ENCODE measurements at regions not wholly inside any gene's neighbourhood (a gene's known extent, or its start where the extent isn't known, plus 50 kb on each side); places are given as distances from the start of the nearest gene placed in this dataset.
A peak's percentile ranks its signal among the peaks of the same experiment; 100 is the strongest.

- intact Hi-C loops (cut with micrococcal nuclease; ENCODE audit: unreplicated experiment), result no loop called here
- no peak for DNase-seq (ENCODE audit: low read depth, low spot score)
- H3K27ac ChIP-seq (ENCODE audit: low read length), result no peak overlapping the region
- no peak overlapping the region for H3K4me3 ChIP-seq (ENCODE audit: low read depth in 2 of 2, low read length in 2 of 2)
- H3K36me3 ChIP-seq (ENCODE audit: control insufficient read depth, insufficient read depth, low read length), result no peaks in the 10 kb centered on the region
- no peaks in the 10 kb centered on the region for H3K4me1 ChIP-seq (ENCODE audit: control insufficient read depth, insufficient read depth, low read length)
- TF ChIP-seq CTCF (IDR thresholded peaks at IDR 0.05), result peak; percentile 36; the same call in 1 of the 2 replicates
- no peak for TF ChIP-seq TCF7L2 (IDR thresholded peaks at IDR 0.05; ENCODE audit: low read depth, low read length)
- BruUV-seq (replicated peaks), result no TSS peak
- in situ Hi-C loops (cut with HindIII; ENCODE audit: low pct_unique_long_range_greater_than_20kb, low sequenced_read_pairs), result no loop called here
- no peaks in the 10 kb centered on the region for H3K27me3 ChIP-seq (ENCODE audit: control insufficient read depth, insufficient read depth, low read length)
- H3K9me3 ChIP-seq (ENCODE audit: control insufficient read depth, insufficient read depth, low read depth, low read length), result no peaks in the 10 kb centered on the region
- ChIA-PET CTCF (no interaction called here), POLR2A (no interaction called here)
- ATAC-seq, result no peak
These were observed 248.1 kb downstream of the CETN3 start for GRCh38 chr5:90161414-90161813.

DNA sequence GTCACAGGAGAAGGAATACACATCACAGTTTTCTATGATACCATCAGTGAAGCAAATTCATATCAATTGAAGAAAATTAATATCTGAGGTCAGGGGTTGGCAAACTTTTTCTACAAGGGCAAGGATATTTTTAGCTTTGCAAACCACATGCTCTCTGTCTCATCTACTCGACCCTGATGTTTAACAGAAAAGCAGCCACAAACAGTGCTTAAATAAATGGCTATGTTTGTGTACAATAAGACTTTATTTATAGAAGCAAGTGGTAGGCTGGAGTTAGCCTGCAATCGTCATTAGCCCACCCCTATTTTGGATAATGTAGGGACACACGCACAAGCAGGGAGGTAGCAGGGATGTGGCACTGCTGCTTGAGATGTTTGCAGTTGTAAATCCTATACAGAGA, 251.4 kb downstream of the CETN3 start:
- H3K9me3 ChIP-seq (ENCODE audit: control insufficient read depth, insufficient read depth, low read depth, low read length), result no peaks in the 10 kb centered on the region
- intact Hi-C loops (cut with micrococcal nuclease; ENCODE audit: unreplicated experiment) (no loop called here), in situ Hi-C loops (cut with HindIII; ENCODE audit: low pct_unique_long_range_greater_than_20kb, low sequenced_read_pairs) (no loop called here)
- no TSS peak for BruUV-seq (replicated peaks)
- H3K27me3 ChIP-seq (ENCODE audit: control insufficient read depth, insufficient read depth, low read length), result no peaks in the 10 kb centered on the region
- DNase-seq (ENCODE audit: low read depth, low spot score) (no peak), ATAC-seq (no peak)
- no peaks in the 10 kb centered on the region for H3K36me3 ChIP-seq (ENCODE audit: control insufficient read depth, insufficient read depth, low read length)
- ChIA-PET POLR2A (no interaction called here), CTCF (no interaction called here)
- TF ChIP-seq CTCF (IDR thresholded peaks at IDR 0.05), result no peak
- TF ChIP-seq POLR2AphosphoS5 (IDR thresholded peaks at IDR 0.05; ENCODE audit: low read depth, low read length), result no peak
- TF ChIP-seq REST (IDR thresholded peaks at IDR 0.05; ENCODE audit: insufficient read depth in 1 of 2, low read depth in 2 of 2, low read length in 1 of 2), result no peak
- TF ChIP-seq TCF7L2 (IDR thresholded peaks at IDR 0.05; ENCODE audit: low read depth, low read length), result no peak
- TF ChIP-seq SIN3A (IDR thresholded peaks at IDR 0.05; ENCODE audit: borderline replicate concordance, insufficient read depth, low read depth, low read length), result no peak
- H3K27ac ChIP-seq (ENCODE audit: low read length), result no peak overlapping the region
- no peaks in the 10 kb centered on the region for H3K4me1 ChIP-seq (ENCODE audit: control insufficient read depth, insufficient read depth, low read length)
- H3K4me3 ChIP-seq (ENCODE audit: low read depth in 2 of 2, low read length in 2 of 2), result no peak overlapping the region

GRCh38 chr5:90153031-90153430, 256.5 kb downstream of the CETN3 start:
- H3K4me1 ChIP-seq (ENCODE audit: control insufficient read depth, insufficient read depth, low read length), result no peaks in the 10 kb centered on the region
- H3K36me3 ChIP-seq (ENCODE audit: control insufficient read depth, insufficient read depth, low read length), result no peaks in the 10 kb centered on the region
- no peak for DNase-seq (ENCODE audit: low read depth, low spot score)
- no peaks in the 10 kb centered on the region for H3K27me3 ChIP-seq (ENCODE audit: control insufficient read depth, insufficient read depth, low read length)
- ATAC-seq, result no peak
- H3K9me3 ChIP-seq (ENCODE audit: control insufficient read depth, insufficient read depth, low read depth, low read length), result no peaks in the 10 kb centered on the region
- no peak overlapping the region for H3K27ac ChIP-seq (ENCODE audit: low read length)
- no peak for TF ChIP-seq REST (IDR thresholded peaks at IDR 0.05; ENCODE audit: insufficient read depth in 1 of 2, low read depth in 2 of 2, low read length in 1 of 2)
- no peak for TF ChIP-seq SIN3A (IDR thresholded peaks at IDR 0.05; ENCODE audit: borderline replicate concordance, insufficient read depth, low read depth, low read length)
- no peak for TF ChIP-seq CTCF (IDR thresholded peaks at IDR 0.05)
- no peak for TF ChIP-seq TCF7L2 (IDR thresholded peaks at IDR 0.05; ENCODE audit: low read depth, low read length)
- no peak for TF ChIP-seq POLR2AphosphoS5 (IDR thresholded peaks at IDR 0.05; ENCODE audit: low read depth, low read length)
- intact Hi-C loops (cut with micrococcal nuclease; ENCODE audit: unreplicated experiment) (no loop called here), in situ Hi-C loops (cut with HindIII; ENCODE audit: low pct_unique_long_range_greater_than_20kb, low sequenced_read_pairs) (no loop called here)
- no TSS peak for BruUV-seq (replicated peaks)
- H3K4me3 ChIP-seq (ENCODE audit: low read depth in 2 of 2, low read length in 2 of 2), result no peak overlapping the region
- ChIA-PET CTCF (no interaction called here), POLR2A (no interaction called here)
